SK-N-SH treated with all-trans-retinoic acid at 6 μM for 48 hours (cell line): ENCODE measurements at regions not wholly inside any gene's neighbourhood (a gene's known extent, or its start where the extent isn't known, plus 50 kb on each side); places are given as distances from the start of the nearest gene placed in this dataset.

Source experiments
- CSDC2 ChIP-seq: fragments of 250-450 bp; sonication (Bioruptor Pico); IDR thresholded peaks from 2 replicates; pipeline ENCODE4 v1.5.0; 2020; ENCODE audit warnings: mild to moderate bottlenecking, moderate library complexity
- ISL1 ChIP-seq: fragments of 250-450 bp; sonication (Bioruptor Pico); IDR thresholded peaks from 2 replicates; pipeline ENCODE4 v2.1.2; 2022; ENCODE audit warnings: mild to moderate bottlenecking, moderate library complexity
- SNAI2 ChIP-seq: fragments of 250-450 bp; sonication (Bioruptor Pico); IDR thresholded peaks from 2 replicates; pipeline ENCODE4 v1.5.0; 2020; ENCODE audit warnings: mild to moderate bottlenecking, moderate library complexity
- TCF4 ChIP-seq: fragments of 250-450 bp; sonication (Bioruptor Pico); IDR thresholded peaks from 2 replicates; pipeline ENCODE4 v1.8.0; 2021; ENCODE audit warnings: mild to moderate bottlenecking, moderate library complexity, borderline replicate concordance
- TOX ChIP-seq: fragments of 250-450 bp; sonication (Bioruptor Pico); IDR thresholded peaks from 2 replicates; pipeline ENCODE4 v1.8.0; 2021; ENCODE audit warnings: mild to moderate bottlenecking, moderate library complexity, borderline replicate concordance
- ZFP30 ChIP-seq: fragments of 450-650 bp; formaldehyde crosslinking; IDR thresholded peaks from 2 replicates; pipeline ENCODE4 v1.5.0; 2022; ENCODE audit warnings: mild to moderate bottlenecking, moderate library complexity
- TF ChIP-seq, protein P1 (sequence below): fragments of 250-450 bp; sonication (Bioruptor Pico); IDR thresholded peaks from 2 replicates; pipeline ENCODE4 v1.5.1; 2021; ENCODE audit warnings: mild to moderate bottlenecking, moderate library complexity
- TF ChIP-seq, protein P2 (sequence below): fragments of 250-450 bp; sonication (Bioruptor Pico); IDR thresholded peaks from 2 replicates; pipeline ENCODE4 v1.8.0; 2020; ENCODE audit warnings: mild to moderate bottlenecking, moderate library complexity, borderline replicate concordance

- TF ChIP-seq, protein P1, sequence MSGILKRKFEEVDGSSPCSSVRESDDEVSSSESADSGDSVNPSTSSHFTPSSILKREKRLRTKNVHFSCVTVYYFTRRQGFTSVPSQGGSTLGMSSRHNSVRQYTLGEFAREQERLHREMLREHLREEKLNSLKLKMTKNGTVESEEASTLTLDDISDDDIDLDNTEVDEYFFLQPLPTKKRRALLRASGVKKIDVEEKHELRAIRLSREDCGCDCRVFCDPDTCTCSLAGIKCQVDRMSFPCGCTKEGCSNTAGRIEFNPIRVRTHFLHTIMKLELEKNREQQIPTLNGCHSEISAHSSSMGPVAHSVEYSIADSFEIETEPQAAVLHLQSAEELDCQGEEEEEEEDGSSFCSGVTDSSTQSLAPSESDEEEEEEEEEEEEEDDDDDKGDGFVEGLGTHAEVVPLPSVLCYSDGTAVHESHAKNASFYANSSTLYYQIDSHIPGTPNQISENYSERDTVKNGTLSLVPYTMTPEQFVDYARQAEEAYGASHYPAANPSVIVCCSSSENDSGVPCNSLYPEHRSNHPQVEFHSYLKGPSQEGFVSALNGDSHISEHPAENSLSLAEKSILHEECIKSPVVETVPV (CRISPR knock-in tag), result no peak
- TF ChIP-seq ZFP30 (CRISPR knock-in tag), result no peak
- TF ChIP-seq ISL1 (CRISPR knock-in tag), result no peak
- no peak for TF ChIP-seq TOX (CRISPR knock-in tag)
- no peak for TF ChIP-seq CSDC2 (CRISPR knock-in tag)
- TF ChIP-seq SNAI2 (CRISPR knock-in tag), result no peak
- TF ChIP-seq, protein P2, sequence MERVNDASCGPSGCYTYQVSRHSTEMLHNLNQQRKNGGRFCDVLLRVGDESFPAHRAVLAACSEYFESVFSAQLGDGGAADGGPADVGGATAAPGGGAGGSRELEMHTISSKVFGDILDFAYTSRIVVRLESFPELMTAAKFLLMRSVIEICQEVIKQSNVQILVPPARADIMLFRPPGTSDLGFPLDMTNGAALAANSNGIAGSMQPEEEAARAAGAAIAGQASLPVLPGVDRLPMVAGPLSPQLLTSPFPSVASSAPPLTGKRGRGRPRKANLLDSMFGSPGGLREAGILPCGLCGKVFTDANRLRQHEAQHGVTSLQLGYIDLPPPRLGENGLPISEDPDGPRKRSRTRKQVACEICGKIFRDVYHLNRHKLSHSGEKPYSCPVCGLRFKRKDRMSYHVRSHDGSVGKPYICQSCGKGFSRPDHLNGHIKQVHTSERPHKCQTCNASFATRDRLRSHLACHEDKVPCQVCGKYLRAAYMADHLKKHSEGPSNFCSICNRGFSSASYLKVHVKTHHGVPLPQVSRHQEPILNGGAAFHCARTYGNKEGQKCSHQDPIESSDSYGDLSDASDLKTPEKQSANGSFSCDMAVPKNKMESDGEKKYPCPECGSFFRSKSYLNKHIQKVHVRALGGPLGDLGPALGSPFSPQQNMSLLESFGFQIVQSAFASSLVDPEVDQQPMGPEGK (CRISPR knock-in tag), result no peak
- no peak for TF ChIP-seq TCF4 (CRISPR knock-in tag)
Measured at GRCh38 chr2:196241175-196241574, 69.8 kb upstream of the STK17B start.
